HCT116 (cell line): ENCODE measurements at regions not wholly inside any gene's neighbourhood (a gene's known extent, or its start where the extent isn't known, plus 50 kb on each side); places are given as distances from the start of the nearest gene placed in this dataset.

Experiments used
- ATAC-seq: fragments of 200-7000 bp; cut with Tn5 transposase; 2 replicates; pipeline ENCODE4 v1.9.1; 2020; ENCODE audit warnings: mild to moderate bottlenecking, moderate library complexity
- BruUV-seq: library from RNA; stranded (reverse); fragments of 400-500 nt; replicated peaks from 2 replicates; lab custom pipeline; 2021; lab: Mats Ljungman, UMichigan
- CTCF ChIA-PET: fragments of 300-600 bp; sonication (Branson Sonifier 250); formaldehyde crosslinking; loops from one replicate; lab custom pipeline; 2021; ENCODE audit warnings: antibody characterized with exemption; lab: Charles Lee
- POLR2A ChIA-PET: fragments of 300-600, 350-600 bp; sonication (Branson Sonifier 250); formaldehyde crosslinking; loops from one replicate; lab custom pipeline; 2021; ENCODE audit warnings: antibody characterized with exemption; lab: Charles Lee
- RAD21 ChIA-PET, 2 experiments: fragments of 300-600 bp; sonication (Branson Sonifier 250); formaldehyde crosslinking; loops; one replicate each; lab custom pipeline; 2023; ENCODE audit warnings: low total read pairs in 2 of 2; ENCODE audit not compliant: uncharacterized antibody in 2 of 2, unreplicated experiment in 2 of 2, low non-redundant PET in 1 of 2; lab: Charles Lee
- DNase-seq: peaks from one replicate; pipeline ENCODE4 v3.0.0-alpha.2; 2010; ENCODE audit warnings: low read depth, low spot score
- H2AFZ ChIP-seq: fragments of 200-600 bp; shearing (Covaris generic), sonication (generic); 2 replicates; pipeline ENCODE4 v1.6.1; 2017; ENCODE audit warnings: low read depth, mixed run types, mixed read lengths, antibody characterized with exemption, low read length; ENCODE audit not compliant: poor library complexity, severe bottlenecking
- H3K27ac ChIP-seq: 2 replicates; pipeline ENCODE4 v1.5.1; 2012; ENCODE audit warnings: low read depth, low read length
- H3K27me3 ChIP-seq: fragments of 200-600 bp; sonication (generic); 2 replicates; pipeline ENCODE4 v1.6.1; 2016; ENCODE audit warnings: mixed run types, low read length, mixed read lengths; ENCODE audit not compliant: insufficient read depth
- H3K36me3 ChIP-seq, 2 experiments: fragments of 200-500 bp in 1 of 2; fragments of 200-600 bp in 1 of 2; sonication (Bioruptor generic) in 1 of 2; sonication (generic) in 1 of 2; 2 replicates each; pipeline versions ENCODE4 v1.5.1 to v1.6.1; 2014 to 2016; ENCODE audit warnings: low read length in 2 of 2, inconsistent platforms in 1 of 2, mixed read lengths in 1 of 2, mixed run types in 1 of 2; ENCODE audit not compliant: insufficient read depth in 2 of 2, control insufficient read depth in 1 of 2
- H3K4me1 ChIP-seq, 2 experiments: fragments of 200-600 bp in 1 of 2; sonication (generic) in 1 of 2; 2 replicates each; pipeline versions ENCODE4 v1.5.1 to v1.6.1; 2012 to 2017; ENCODE audit warnings: low read length in 2 of 2, inconsistent platforms in 1 of 2, mild to moderate bottlenecking in 1 of 2, mixed read lengths in 1 of 2, mixed run types in 1 of 2, moderate library complexity in 1 of 2; ENCODE audit not compliant: insufficient read depth in 2 of 2, control insufficient read depth in 1 of 2
- H3K4me2 ChIP-seq: fragments of 200-600 bp; sonication (generic); 2 replicates; pipeline ENCODE4 v1.6.1; 2017; ENCODE audit warnings: mixed run types, low read length, mixed read lengths
- H3K4me3 ChIP-seq, 2 experiments: fragments of 200-600 bp in 1 of 2; sonication (generic) in 1 of 2; replicated peaks in 1 of 2; 2 replicates each; pipeline ENCODE4 v1.5.1; 2011 to 2016; ENCODE audit warnings: low read length in 2 of 2, control low read depth in 1 of 2, low read depth in 1 of 2, mild to moderate bottlenecking in 1 of 2, mixed read lengths in 1 of 2, mixed run types in 1 of 2
- H3K79me2 ChIP-seq: fragments of 200-600 bp; sonication (generic); 2 replicates; pipeline ENCODE4 v1.6.1; 2017; ENCODE audit warnings: mild to moderate bottlenecking, mixed run types, low read length, moderate library complexity, mixed read lengths; ENCODE audit not compliant: insufficient read depth
- H3K9ac ChIP-seq: fragments of 200-600 bp; sonication (generic); 2 replicates; pipeline ENCODE4 v1.6.1; 2016; ENCODE audit warnings: low read length, mixed read lengths
- H3K9me2 ChIP-seq: fragments of 200-600 bp; sonication (generic), shearing (Covaris generic); 2 replicates; pipeline ENCODE4 v1.6.1; 2017; ENCODE audit warnings: mixed run types, mild to moderate bottlenecking, moderate library complexity; ENCODE audit not compliant: insufficient read depth
- H3K9me3 ChIP-seq, 2 experiments: fragments of 200-500 bp in 1 of 2; fragments of 200-600 bp in 1 of 2; sonication (Bioruptor generic) in 1 of 2; sonication (generic) in 1 of 2; 2 replicates each; pipeline ENCODE4 v1.6.1; 2014 to 2017; ENCODE audit warnings: low read length in 2 of 2, mixed read lengths in 2 of 2, inconsistent platforms in 1 of 2, low read depth in 1 of 2, mild to moderate bottlenecking in 1 of 2, mixed run types in 1 of 2, moderate library complexity in 1 of 2; ENCODE audit not compliant: control insufficient read depth in 1 of 2, insufficient read depth in 1 of 2
- H4K20me1 ChIP-seq: fragments of 200-600 bp; sonication (generic), shearing (Covaris generic); 2 replicates; pipeline ENCODE4 v1.6.1; 2017; ENCODE audit warnings: mixed run types, mild to moderate bottlenecking, moderate library complexity; ENCODE audit not compliant: insufficient read depth
- CBX3 ChIP-seq: IDR thresholded peaks from 2 replicates; pipeline ENCODE4 v1.6.1; 2012; ENCODE audit warnings: low read depth
- CEBPB ChIP-seq: IDR thresholded peaks from 2 replicates; pipeline ENCODE4 v1.6.1; 2012; ENCODE audit warnings: low read depth
- EGR1 ChIP-seq: IDR thresholded peaks from 2 replicates; pipeline ENCODE4 v1.6.1; 2012; ENCODE audit warnings: low read depth
- EZH2 ChIP-seq: fragments of 200-600 bp; sonication (generic); IDR thresholded peaks from 2 replicates; pipeline ENCODE4 v1.6.1; 2017; ENCODE audit warnings: antibody characterized with exemption, mixed run types
- FOSL1 ChIP-seq: IDR thresholded peaks from 2 replicates; pipeline ENCODE4 v1.6.1; 2012; ENCODE audit warnings: low read depth
- RAD21 ChIP-seq: IDR thresholded peaks from 2 replicates; pipeline ENCODE4 v1.6.1; 2012; ENCODE audit warnings: low read depth, mild to moderate bottlenecking
- SRF ChIP-seq: IDR thresholded peaks from 2 replicates; pipeline ENCODE4 v1.6.1; 2012; ENCODE audit warnings: low read depth
- TCF7L2 ChIP-seq: IDR thresholded peaks from 2 replicates; pipeline ENCODE4 v1.7.0; 2011; ENCODE audit warnings: borderline replicate concordance, inconsistent platforms; ENCODE audit not compliant: insufficient read depth, insufficient read length; ENCODE audit errors: extremely low read depth
- YY1 ChIP-seq: IDR thresholded peaks from 2 replicates; pipeline ENCODE4 v1.6.1; 2011; ENCODE audit warnings: low read length, low read depth, moderate library complexity, mild to moderate bottlenecking; ENCODE audit not compliant: insufficient replicate concordance; ENCODE audit errors: extremely low read depth
- ZNF274 ChIP-seq: fragments of 200-500 bp; sonication (Bioruptor generic); IDR thresholded peaks from 2 replicates; pipeline ENCODE4 v1.6.1; 2014; ENCODE audit warnings: mild to moderate bottlenecking, low read depth, low read length, inconsistent platforms
- intact Hi-C: fragments of 100-400 bp; cut with micrococcal nuclease; formaldehyde crosslinking; loops from 2 replicates; pipeline ENCODE4 v1.10.0; 2022
- TF ChIP-seq, protein P1 (sequence below): IDR thresholded peaks from 2 replicates; pipeline ENCODE4 v1.6.1; 2012; ENCODE audit warnings: low read depth
- TF ChIP-seq, protein P2 (sequence below), 3 experiments: fragments of 200-600 bp in 1 of 3; sonication (generic) in 1 of 3; IDR thresholded peaks in 2 of 3; conservative IDR thresholded peaks in 1 of 3; 2 replicates each; pipeline ENCODE4 v1.5.1; 2012 to 2017; ENCODE audit warnings: low read depth in 2 of 3, low read length in 2 of 3, antibody characterized with exemption in 1 of 3, borderline replicate concordance in 1 of 3, control low read depth in 1 of 3, mild to moderate bottlenecking in 1 of 3, mixed read lengths in 1 of 3, mixed run types in 1 of 3, moderate library complexity in 1 of 3; ENCODE audit not compliant: insufficient read depth in 1 of 3

DNA sequence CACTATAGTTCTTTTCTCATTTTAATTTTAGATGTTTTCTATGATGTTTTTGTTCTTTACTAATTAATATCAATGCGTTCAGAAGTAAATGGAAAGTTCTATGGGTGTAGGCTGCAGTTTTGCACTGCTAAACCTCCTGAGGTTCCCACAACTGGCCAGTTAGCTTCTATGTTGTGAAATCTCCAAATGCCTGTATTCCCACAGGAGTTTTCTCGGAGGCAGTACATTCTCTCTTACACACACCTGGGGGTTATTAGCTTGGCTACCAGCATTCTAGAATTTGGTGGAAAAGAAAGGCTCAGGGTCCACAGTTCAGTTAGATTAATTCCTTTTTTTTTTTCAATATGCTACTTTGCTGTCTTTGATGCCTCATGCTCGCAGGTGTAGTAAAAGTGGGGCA lies 216.9 kb upstream of the NRIP1 start:
- H3K9ac ChIP-seq: no peak overlapping the region
- H3K79me2 ChIP-seq: no peaks in the 10 kb centered on the region
- no peaks in the 10 kb centered on the region for H3K27me3 ChIP-seq
- H3K36me3 ChIP-seq: no peaks in the 10 kb centered on the region
- no peak overlapping the region for H3K4me2 ChIP-seq
- TF ChIP-seq ZNF274 (no peak), CBX3 (no peak), FOSL1 (no peak), EZH2 (no peak), SRF (no peak), YY1 (no peak), CEBPB (no peak), RAD21 (no peak), TCF7L2 (no peak), EGR1 (no peak)
- TF ChIP-seq, protein P1, sequence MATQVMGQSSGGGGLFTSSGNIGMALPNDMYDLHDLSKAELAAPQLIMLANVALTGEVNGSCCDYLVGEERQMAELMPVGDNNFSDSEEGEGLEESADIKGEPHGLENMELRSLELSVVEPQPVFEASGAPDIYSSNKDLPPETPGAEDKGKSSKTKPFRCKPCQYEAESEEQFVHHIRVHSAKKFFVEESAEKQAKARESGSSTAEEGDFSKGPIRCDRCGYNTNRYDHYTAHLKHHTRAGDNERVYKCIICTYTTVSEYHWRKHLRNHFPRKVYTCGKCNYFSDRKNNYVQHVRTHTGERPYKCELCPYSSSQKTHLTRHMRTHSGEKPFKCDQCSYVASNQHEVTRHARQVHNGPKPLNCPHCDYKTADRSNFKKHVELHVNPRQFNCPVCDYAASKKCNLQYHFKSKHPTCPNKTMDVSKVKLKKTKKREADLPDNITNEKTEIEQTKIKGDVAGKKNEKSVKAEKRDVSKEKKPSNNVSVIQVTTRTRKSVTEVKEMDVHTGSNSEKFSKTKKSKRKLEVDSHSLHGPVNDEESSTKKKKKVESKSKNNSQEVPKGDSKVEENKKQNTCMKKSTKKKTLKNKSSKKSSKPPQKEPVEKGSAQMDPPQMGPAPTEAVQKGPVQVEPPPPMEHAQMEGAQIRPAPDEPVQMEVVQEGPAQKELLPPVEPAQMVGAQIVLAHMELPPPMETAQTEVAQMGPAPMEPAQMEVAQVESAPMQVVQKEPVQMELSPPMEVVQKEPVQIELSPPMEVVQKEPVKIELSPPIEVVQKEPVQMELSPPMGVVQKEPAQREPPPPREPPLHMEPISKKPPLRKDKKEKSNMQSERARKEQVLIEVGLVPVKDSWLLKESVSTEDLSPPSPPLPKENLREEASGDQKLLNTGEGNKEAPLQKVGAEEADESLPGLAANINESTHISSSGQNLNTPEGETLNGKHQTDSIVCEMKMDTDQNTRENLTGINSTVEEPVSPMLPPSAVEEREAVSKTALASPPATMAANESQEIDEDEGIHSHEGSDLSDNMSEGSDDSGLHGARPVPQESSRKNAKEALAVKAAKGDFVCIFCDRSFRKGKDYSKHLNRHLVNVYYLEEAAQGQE: no peak
- TF ChIP-seq, protein P2, sequence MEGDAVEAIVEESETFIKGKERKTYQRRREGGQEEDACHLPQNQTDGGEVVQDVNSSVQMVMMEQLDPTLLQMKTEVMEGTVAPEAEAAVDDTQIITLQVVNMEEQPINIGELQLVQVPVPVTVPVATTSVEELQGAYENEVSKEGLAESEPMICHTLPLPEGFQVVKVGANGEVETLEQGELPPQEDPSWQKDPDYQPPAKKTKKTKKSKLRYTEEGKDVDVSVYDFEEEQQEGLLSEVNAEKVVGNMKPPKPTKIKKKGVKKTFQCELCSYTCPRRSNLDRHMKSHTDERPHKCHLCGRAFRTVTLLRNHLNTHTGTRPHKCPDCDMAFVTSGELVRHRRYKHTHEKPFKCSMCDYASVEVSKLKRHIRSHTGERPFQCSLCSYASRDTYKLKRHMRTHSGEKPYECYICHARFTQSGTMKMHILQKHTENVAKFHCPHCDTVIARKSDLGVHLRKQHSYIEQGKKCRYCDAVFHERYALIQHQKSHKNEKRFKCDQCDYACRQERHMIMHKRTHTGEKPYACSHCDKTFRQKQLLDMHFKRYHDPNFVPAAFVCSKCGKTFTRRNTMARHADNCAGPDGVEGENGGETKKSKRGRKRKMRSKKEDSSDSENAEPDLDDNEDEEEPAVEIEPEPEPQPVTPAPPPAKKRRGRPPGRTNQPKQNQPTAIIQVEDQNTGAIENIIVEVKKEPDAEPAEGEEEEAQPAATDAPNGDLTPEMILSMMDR (IDR thresholded peaks at IDR 0.05 in 2 of 3, conservative IDR thresholded peaks at IDR 0.05 in 1 of 3; ENCODE audit: borderline replicate concordance in 1 of 3, insufficient read depth in 1 of 3, low read depth in 2 of 3, low read length in 2 of 3): no peak
- TF ChIP-seq, all 23 proteins: peak for 0
- ChIA-PET CTCF (no interaction called here), RAD21 (no interaction called here), POLR2A (no interaction called here)
- ATAC-seq (no peak), DNase-seq (no peak)
- Histone ChIP-seq H3K4me3 (no peak overlapping the region), H3K9me3 (peaks cover 0 to 5% of the 10 kb centered on the region in 2 experiments; a peak in 2 of 4 replicates), H3K4me1 (no peaks in the 10 kb centered on the region), H3K27ac (no peak overlapping the region), H3K9me2 (no peaks in the 10 kb centered on the region), H4K20me1 (no peaks in the 10 kb centered on the region), H2AFZ (no peak overlapping the region)
- intact Hi-C loops: no loop called here
- no TSS peak for BruUV-seq
